ENCODE measurements at regions not wholly inside any gene's neighbourhood (a gene's known extent, or its start where the extent isn't known, plus 50 kb on each side); places are given as distances from the start of the nearest gene placed in this dataset.

DNA sequence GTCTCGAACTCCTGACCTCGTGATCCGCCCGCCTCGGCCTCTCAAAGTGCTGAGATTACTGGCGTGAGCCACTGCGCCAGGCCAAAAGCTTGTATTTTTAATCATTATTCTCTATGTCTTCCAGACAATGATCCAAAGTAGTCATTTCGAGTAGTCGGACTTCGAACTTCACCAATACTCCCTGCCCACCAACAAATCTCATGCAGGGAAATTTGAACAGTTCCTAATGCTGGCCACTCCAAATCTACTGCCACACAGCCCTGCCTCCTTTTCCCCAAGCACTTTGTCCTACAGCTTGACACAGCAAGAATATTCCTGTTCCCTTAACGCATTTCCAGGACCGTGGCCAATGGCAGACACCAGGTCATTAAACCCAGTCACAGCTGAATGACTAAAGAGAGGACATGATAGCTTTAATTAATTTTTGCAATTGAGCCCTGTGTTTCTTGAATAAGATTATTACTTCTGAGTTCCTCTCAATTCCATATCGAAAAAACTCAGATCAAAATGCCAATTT, 142.3 kb upstream of the NRP1 start:
- TF ChIP-seq, protein P1, sequence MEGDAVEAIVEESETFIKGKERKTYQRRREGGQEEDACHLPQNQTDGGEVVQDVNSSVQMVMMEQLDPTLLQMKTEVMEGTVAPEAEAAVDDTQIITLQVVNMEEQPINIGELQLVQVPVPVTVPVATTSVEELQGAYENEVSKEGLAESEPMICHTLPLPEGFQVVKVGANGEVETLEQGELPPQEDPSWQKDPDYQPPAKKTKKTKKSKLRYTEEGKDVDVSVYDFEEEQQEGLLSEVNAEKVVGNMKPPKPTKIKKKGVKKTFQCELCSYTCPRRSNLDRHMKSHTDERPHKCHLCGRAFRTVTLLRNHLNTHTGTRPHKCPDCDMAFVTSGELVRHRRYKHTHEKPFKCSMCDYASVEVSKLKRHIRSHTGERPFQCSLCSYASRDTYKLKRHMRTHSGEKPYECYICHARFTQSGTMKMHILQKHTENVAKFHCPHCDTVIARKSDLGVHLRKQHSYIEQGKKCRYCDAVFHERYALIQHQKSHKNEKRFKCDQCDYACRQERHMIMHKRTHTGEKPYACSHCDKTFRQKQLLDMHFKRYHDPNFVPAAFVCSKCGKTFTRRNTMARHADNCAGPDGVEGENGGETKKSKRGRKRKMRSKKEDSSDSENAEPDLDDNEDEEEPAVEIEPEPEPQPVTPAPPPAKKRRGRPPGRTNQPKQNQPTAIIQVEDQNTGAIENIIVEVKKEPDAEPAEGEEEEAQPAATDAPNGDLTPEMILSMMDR (IDR thresholded peaks at IDR 0.05): no peak
- TF ChIP-seq EZH2 (IDR thresholded peaks at IDR 0.05; ENCODE audit: borderline replicate concordance, insufficient read depth, low read depth, low read length, poor library complexity, severe bottlenecking): no peak

Data from B cell (primary cell).